Fibroblast of lung (primary cell): ENCODE measurements at regions not wholly inside any gene's neighbourhood (a gene's known extent, or its start where the extent isn't known, plus 50 kb on each side); places are given as distances from the start of the nearest gene placed in this dataset.

Source experiments
- DNase-seq, 2 donors: peaks; one replicate each; pipeline versions ENCODE4 v3.0.0 to v3.0.0-alpha.2; 2010; ENCODE audit warnings: low read depth in 2 of 2
- H2AFZ ChIP-seq: 2 replicates; pipeline ENCODE4 v1.5.1; 2012; ENCODE audit warnings: low read length, control low read depth, inconsistent platforms
- H3K27ac ChIP-seq: 2 replicates; pipeline ENCODE4 v1.5.1; 2011; ENCODE audit warnings: low read length, control low read depth; ENCODE audit not compliant: insufficient read depth
- H3K27me3 ChIP-seq: 2 replicates; pipeline ENCODE4 v1.5.1; 2011; ENCODE audit warnings: mild to moderate bottlenecking, low read length; ENCODE audit not compliant: control insufficient read depth, insufficient read depth
- H3K36me3 ChIP-seq: 2 replicates; pipeline ENCODE4 v1.5.1; 2011; ENCODE audit warnings: low read length; ENCODE audit not compliant: control insufficient read depth, insufficient read depth
- H3K4me1 ChIP-seq: 2 replicates; pipeline ENCODE4 v1.5.1; 2011; ENCODE audit warnings: low read length; ENCODE audit not compliant: control insufficient read depth, insufficient read depth; ENCODE audit errors: extremely low read depth
- H3K4me2 ChIP-seq: 2 replicates; pipeline ENCODE4 v1.5.1; 2011; ENCODE audit warnings: low read length, control low read depth; ENCODE audit not compliant: insufficient read depth; ENCODE audit errors: extremely low read depth
- H3K4me3 ChIP-seq, 4 experiments: fragments of 200-600 bp in 1 of 4; sonication (generic) in 1 of 4; replicated peaks in 1 of 4; 2 replicates each; pipeline ENCODE4 v1.5.1; 2011 to 2016; ENCODE audit warnings: low read length in 4 of 4, low read depth in 3 of 4, mild to moderate bottlenecking in 3 of 4, control low read depth in 2 of 4, inconsistent platforms in 1 of 4, mixed read lengths in 1 of 4; ENCODE audit not compliant: insufficient read depth in 1 of 4; ENCODE audit errors: control extremely low read depth in 1 of 4
- H3K79me2 ChIP-seq: 2 replicates; pipeline ENCODE4 v1.5.1; 2012; ENCODE audit warnings: mild to moderate bottlenecking, low read length, inconsistent platforms; ENCODE audit not compliant: control insufficient read depth, insufficient read depth
- H3K9ac ChIP-seq: 2 replicates; pipeline ENCODE4 v1.5.1; 2011; ENCODE audit warnings: mild to moderate bottlenecking, low read length, control low read depth; ENCODE audit not compliant: insufficient read depth
- H3K9me3 ChIP-seq: 2 replicates; pipeline ENCODE4 v1.5.1; 2012; ENCODE audit warnings: low read depth, low read length; ENCODE audit not compliant: control insufficient read depth, insufficient read depth
- H4K20me1 ChIP-seq: 2 replicates; pipeline ENCODE4 v1.5.1; 2011; ENCODE audit warnings: low read length; ENCODE audit not compliant: control insufficient read depth, insufficient read depth; ENCODE audit errors: extremely low read depth
- EZH2 ChIP-seq: IDR thresholded peaks from 2 replicates; pipeline ENCODE4 v1.5.1; 2012; ENCODE audit warnings: low read length, control low read depth, mild to moderate bottlenecking; ENCODE audit errors: missing control alignments
- TF ChIP-seq, protein P1 (sequence below), 2 donors: IDR thresholded peaks in 1 of 2; conservative IDR thresholded peaks in 1 of 2; 1 replicate in 1 of 2; 2 replicates in 1 of 2; pipeline ENCODE4 v1.5.1; 2011 to 2012; ENCODE audit warnings: low read length in 2 of 2, control low read depth in 1 of 2, inconsistent platforms in 1 of 2, low read depth in 1 of 2, mild to moderate bottlenecking in 1 of 2

DNA sequence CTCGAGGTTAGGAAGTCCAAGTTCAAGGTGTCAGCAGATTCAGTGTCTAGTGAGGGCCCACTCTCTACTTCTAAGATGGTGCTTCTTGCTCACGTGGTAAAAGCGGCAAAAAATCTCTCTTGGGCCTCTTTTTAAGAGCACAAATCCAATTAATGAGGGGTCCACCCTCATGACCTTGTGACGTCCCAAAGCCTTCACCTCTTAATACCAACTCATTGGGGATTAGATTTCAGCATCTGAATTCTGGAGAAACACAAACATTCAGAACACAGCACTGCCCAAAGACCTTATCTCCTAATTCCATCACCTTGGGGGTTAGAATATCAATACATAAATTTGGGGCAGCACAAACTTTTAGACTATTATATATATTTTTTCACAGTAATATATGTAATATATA, 146.4 kb upstream of the GPC6 start:
- Histone ChIP-seq H3K4me2 (no peak overlapping the region), H3K9ac (no peak overlapping the region), H4K20me1 (no peaks in the 10 kb centered on the region), H3K79me2 (no peaks in the 10 kb centered on the region), H2AFZ (no peak overlapping the region), H3K36me3 (no peaks in the 10 kb centered on the region), H3K9me3 (no peaks in the 10 kb centered on the region), H3K4me1 (no peaks in the 10 kb centered on the region), H3K4me3 (no peak overlapping the region), H3K27me3 (no peaks in the 10 kb centered on the region), H3K27ac (no peak overlapping the region)
- DNase-seq: no peak
- TF ChIP-seq EZH2: no peak

DNA sequence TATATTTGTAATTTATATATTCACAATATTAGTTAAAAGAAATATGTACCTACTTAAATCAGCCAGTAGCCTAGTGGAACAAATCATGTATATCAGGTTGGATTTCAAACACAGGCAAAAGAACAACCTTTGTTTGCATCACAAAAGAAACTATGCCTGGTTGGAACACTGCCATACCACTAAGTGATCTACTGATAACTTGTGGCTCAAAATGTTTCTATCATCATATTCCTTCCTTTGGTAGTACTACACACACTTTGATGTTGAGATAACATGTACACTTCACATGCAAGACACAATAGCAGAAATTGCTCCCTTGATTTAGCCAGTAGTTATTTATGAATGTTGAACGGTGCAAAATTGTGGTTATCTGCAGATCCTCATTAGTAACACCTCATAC, 146.0 kb upstream of the GPC6 start:
- Histone ChIP-seq H3K27ac (no peak overlapping the region), H3K79me2 (no peaks in the 10 kb centered on the region), H3K4me1 (no peaks in the 10 kb centered on the region), H3K9me3 (no peaks in the 10 kb centered on the region), H3K9ac (no peak overlapping the region), H4K20me1 (no peaks in the 10 kb centered on the region), H2AFZ (no peak overlapping the region), H3K4me2 (no peak overlapping the region), H3K4me3 (no peak overlapping the region), H3K27me3 (no peaks in the 10 kb centered on the region), H3K36me3 (no peaks in the 10 kb centered on the region)
- DNase-seq: peak; percentile 9 to 91
- TF ChIP-seq, protein P1, sequence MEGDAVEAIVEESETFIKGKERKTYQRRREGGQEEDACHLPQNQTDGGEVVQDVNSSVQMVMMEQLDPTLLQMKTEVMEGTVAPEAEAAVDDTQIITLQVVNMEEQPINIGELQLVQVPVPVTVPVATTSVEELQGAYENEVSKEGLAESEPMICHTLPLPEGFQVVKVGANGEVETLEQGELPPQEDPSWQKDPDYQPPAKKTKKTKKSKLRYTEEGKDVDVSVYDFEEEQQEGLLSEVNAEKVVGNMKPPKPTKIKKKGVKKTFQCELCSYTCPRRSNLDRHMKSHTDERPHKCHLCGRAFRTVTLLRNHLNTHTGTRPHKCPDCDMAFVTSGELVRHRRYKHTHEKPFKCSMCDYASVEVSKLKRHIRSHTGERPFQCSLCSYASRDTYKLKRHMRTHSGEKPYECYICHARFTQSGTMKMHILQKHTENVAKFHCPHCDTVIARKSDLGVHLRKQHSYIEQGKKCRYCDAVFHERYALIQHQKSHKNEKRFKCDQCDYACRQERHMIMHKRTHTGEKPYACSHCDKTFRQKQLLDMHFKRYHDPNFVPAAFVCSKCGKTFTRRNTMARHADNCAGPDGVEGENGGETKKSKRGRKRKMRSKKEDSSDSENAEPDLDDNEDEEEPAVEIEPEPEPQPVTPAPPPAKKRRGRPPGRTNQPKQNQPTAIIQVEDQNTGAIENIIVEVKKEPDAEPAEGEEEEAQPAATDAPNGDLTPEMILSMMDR (conservative IDR thresholded peaks at IDR 0.05 in 1 of 2, IDR thresholded peaks at IDR 0.05 in 1 of 2; ENCODE audit: low read depth in 1 of 2, low read length in 2 of 2): no peak
- TF ChIP-seq EZH2: no peak

DNA sequence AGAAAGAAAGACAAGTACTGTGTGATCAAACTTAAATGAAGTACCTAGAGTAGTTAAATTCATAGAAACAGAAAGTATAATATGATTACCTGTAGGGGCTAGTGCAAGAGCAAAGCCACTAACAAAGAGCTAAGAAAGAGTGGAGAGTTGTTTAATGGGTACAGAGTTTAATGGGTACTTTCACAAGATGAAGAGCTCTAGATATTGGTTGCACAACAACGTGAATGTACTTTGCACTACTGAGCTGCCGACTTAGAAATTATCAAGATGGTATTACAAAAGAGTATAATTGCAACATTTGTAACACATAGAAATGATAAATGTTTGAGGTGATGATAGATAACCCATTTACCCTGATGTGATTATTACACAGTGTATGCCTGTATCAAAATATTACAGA, 140.3 kb upstream of the GPC6 start:
- Histone ChIP-seq H3K36me3 (no peaks in the 10 kb centered on the region), H3K27ac (no peak overlapping the region), H3K4me2 (no peak overlapping the region), H3K27me3 (no peaks in the 10 kb centered on the region), H3K4me1 (no peaks in the 10 kb centered on the region), H3K9ac (no peak overlapping the region), H3K79me2 (no peaks in the 10 kb centered on the region), H4K20me1 (no peaks in the 10 kb centered on the region), H3K4me3 (no peak overlapping the region), H2AFZ (no peak overlapping the region), H3K9me3 (no peaks in the 10 kb centered on the region)
- TF ChIP-seq, protein P1 (conservative IDR thresholded peaks at IDR 0.05 in 1 of 2, IDR thresholded peaks at IDR 0.05 in 1 of 2; ENCODE audit: low read depth in 1 of 2, low read length in 2 of 2): no peak
- no peak for TF ChIP-seq EZH2
- DNase-seq: no peak
